ENCODE measurements at regions not wholly inside any gene's neighbourhood (a gene's known extent, or its start where the extent isn't known, plus 50 kb on each side); places are given as distances from the start of the nearest gene placed in this dataset.

DNA sequence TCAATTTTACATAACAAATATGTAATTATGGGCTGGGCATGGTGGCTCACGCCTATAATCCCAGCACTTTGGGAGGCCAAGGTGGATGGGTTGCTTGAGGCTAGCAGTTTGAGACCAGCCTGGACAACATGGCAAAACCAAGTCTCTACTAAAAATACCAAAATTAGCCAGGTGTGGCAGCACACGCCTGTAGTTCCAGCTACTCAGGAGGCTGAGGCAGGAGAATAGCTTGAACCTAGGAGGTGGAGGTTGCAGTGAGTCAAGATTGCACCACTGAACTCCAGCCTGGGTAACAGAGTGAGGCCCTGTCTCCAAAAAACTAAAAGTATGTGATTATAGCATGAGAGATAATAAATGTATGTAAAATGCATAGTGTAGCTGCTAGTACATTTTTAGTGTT, 229.0 kb downstream of the PPARGC1A start:
- no peak for DNase-seq (ENCODE audit: low read depth)

- no peak for DNase-seq (ENCODE audit: low read depth)
Measured at GRCh38 chr4:23654791-23655190, 235.1 kb downstream of the PPARGC1A start.

GRCh38 chr4:23648854-23649596, 240.8 kb downstream of the PPARGC1A start:
- DNase-seq (ENCODE audit: low read depth), result no peak

DNA sequence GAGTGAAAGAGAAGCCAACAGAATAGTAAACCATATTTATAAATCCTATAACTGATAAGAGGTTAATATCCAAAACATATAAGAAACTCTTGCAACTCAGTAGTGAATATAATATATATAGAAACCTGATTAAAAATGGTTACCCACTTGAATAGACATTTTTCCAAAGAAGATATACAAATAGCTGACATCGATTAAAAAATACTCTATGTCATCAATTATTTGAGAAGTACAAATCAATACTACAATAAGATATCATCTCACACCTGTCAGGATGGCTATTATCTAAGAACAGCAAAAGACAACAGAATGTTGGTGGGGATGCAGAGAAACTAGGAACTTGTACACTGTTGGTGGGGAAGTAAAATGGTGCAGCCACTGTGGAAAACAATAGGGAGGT, 254.4 kb downstream of the PPARGC1A start:
- DNase-seq (ENCODE audit: low read depth), result no peak

GRCh38 chr4:23631255-23631950, 258.4 kb downstream of the PPARGC1A start:
- no peak for DNase-seq (ENCODE audit: low read depth)

GRCh38 chr4:23630110-23630509, 259.7 kb downstream of the PPARGC1A start:
- DNase-seq (ENCODE audit: low read depth), result no peak

- no peak for DNase-seq (ENCODE audit: low read depth)
Measured at GRCh38 chr4:23629421-23629820, 260.4 kb downstream of the PPARGC1A start.

GRCh38 chr4:23614284-23614892, 275.5 kb downstream of the PPARGC1A start:
- no peak for DNase-seq (ENCODE audit: low read depth)

GRCh38 chr4:23613782-23614181, 276.1 kb downstream of the PPARGC1A start:
- no peak for DNase-seq (ENCODE audit: low read depth)

- no peak for DNase-seq (ENCODE audit: low read depth)
Measured at GRCh38 chr4:23602720-23603119, 287.1 kb downstream of the PPARGC1A start.

DNA sequence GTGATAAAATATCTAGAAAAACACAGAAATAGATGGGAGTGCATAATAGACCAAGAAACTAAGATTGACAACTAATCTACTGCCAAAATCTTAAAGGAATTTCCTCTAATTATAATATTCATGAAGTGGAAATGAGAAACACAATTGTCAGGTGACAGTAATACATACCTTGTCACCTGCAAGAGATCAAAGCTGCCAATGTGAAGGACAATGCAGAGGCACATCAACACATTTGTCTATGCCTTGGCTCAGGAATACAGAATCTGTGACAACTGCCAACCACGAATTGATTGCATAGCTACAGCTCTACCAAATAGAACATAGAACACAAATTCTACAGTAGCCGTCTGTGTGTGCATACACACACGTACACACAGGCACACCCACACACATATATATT, 295.7 kb downstream of the PPARGC1A start:
- no peak for DNase-seq (ENCODE audit: low read depth)

DNA sequence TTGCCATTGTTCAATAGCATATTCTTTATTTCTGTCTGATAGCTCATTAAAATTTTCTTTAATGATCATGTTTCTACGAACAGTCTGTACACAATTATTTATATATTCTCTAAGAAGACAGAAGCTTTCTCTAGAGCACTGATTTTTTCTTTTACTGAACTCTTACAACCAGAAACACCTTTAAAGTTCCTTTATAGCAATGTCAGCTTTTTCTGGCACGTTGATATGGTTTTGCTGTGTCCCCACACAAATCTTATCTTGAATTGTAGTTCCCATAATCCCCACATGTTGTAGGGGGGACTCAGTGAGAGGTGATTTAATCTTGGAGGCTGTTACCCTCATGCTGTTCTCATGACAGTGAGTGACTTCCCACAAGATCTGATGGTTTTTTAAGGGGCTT, 299.4 kb downstream of the PPARGC1A start:
- no peak for DNase-seq (ENCODE audit: low read depth)

DNA sequence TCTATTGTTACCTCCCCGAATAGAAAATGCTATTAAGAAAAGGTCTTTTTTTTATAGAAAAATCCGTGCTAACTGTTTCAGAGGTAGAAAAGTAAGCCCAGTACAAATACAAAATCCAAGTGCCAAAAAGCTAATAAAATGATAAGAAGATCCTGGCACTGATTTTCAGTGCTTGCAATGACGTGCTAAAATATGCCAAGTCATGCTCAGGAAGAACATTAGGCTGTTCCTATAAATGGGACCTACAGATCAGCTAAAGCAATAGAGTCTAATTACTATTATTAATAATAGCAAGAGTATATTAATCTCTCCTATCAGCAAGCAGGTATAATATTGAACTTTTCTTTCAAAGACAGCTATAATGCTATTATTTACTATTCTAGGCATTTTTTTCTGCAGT, 305.8 kb downstream of the PPARGC1A start:
- DNase-seq (ENCODE audit: low read depth), result no peak

DNA sequence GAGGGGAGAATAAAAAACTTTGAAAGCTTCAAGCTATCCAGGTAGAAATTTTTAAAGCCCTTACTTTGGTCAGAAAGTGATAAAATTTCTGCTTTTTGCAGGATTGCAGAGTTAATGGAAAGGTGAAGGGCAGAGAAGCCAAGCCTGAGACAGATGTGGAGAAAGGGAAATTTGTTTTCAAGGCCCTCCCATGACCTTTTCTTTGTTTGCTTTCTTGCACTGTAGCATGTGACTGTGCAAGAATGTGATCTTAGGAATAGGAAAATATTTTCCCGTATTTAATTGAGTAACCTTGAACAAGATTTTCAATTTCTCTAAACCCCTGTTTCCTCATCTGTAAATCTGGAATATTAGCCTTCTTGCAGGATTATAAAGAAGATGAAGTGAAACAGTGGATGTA, 307.2 kb downstream of the PPARGC1A start:
- no peak for DNase-seq (ENCODE audit: low read depth)

DNA sequence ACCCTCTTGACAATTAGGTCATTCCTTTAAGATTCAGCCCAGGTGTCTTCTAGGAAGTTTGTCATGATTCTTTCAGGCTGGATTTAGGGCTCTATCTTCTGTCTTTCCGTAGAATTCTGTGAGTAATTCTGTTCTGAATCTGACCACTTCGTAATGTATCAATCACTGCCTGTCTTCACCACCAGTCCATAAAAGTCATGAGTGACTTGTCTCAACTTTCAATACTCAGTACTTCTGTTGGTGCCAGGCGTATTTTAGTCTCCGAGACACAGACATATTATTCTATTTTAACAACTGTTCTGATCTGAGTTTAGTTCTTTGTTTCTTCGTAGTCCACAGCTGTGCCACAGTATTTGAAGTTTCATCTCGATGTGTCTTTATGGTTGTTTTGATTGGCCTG, 310.7 kb downstream of the PPARGC1A start:
- DNase-seq (ENCODE audit: low read depth), result no peak

DNA sequence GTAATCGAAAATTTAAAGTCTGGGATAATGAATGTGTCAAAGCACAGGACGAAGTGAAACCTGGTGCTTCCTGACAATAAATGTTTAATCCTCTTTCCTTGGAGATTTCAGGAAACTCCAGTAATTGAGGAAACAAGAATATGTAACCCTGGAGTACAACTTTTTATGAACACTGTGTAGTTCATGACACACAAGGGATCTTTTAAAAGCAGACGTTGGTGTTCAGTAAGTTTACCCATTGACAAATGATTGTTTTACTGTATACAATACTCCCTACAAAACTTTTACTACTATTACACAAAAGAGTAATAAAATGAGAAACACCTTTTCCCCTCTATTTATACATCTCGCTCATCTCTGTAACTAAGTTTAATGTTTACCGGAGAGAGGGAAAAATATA, 312.4 kb downstream of the PPARGC1A start:
- DNase-seq (ENCODE audit: low read depth), result no peak

GRCh38 chr4:23572382-23572781, 317.5 kb downstream of the PPARGC1A start:
- no peak for DNase-seq (ENCODE audit: low read depth)

DNA sequence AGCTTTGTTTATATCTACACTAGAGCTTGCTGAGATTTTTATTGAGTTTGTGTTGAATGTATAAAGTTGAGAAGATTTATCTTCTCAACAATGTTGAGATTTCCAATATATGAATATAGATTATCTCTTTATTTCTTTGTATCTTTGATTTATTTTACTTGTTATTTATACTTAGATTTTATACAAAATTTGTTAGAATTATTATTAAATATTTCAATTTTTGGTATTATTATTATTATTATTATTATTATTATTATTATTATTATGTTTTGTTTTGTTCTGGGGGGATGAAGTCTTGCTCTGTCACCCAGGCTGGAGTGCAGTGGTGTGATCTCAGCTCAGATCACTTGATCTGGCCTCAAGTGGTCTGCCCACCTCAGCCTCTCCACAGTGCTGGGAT, 322.5 kb downstream of the PPARGC1A start:
- DNase-seq (ENCODE audit: low read depth), result no peak

- DNase-seq (ENCODE audit: low read depth), result no peak
Measured at GRCh38 chr4:23560748-23561147, 329.1 kb downstream of the PPARGC1A start.

DNA sequence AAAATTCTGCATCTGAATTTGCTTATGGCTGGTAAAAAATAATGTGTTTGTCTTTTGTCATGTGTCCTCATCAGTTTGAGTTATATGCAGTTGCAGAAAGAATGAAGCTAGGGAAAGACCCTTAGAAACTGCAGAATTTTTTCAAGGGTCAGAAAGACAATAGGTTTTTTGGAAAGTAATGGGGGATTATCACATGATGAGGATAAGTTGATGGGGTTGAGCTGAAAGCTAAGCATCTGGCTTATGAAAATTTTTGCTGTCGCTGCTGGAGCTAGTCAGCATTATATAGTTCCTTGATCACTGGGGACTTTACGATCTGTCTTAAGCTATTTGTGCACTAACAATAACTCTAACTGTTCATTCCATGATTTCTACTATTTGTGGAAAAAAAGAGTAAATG, 331.7 kb downstream of the PPARGC1A start:
- no peak for DNase-seq (ENCODE audit: low read depth)

- no peak for DNase-seq (ENCODE audit: low read depth)
Measured at GRCh38 chr4:23547601-23548000, 342.2 kb downstream of the PPARGC1A start.

DNA sequence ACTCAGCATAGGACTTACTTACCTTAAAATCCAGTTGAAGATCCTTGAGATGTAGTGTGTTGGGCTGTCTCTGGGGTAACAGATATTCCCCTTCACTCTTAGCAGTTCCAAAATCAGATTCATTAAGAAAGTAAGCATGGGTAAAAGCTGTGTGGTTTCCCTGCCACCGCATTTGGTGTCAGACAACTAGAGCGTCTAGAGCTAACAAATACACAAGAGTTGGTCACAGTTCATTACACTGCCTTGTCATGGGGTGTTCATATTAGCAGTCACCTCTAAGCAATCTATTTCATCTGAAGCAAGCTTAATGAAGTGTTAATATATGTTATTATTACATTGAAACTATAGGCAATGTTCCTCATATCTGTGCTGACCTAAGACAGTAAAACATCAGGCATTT, 342.8 kb downstream of the PPARGC1A start:
- DNase-seq (ENCODE audit: low read depth), result no peak

GRCh38 chr4:23539969-23540569, 349.8 kb downstream of the PPARGC1A start:
- DNase-seq (ENCODE audit: low read depth), result no peak
